ENCODE measurements at regions not wholly inside any gene's neighbourhood (a gene's known extent, or its start where the extent isn't known, plus 50 kb on each side); places are given as distances from the start of the nearest gene placed in this dataset.
A peak's percentile ranks its signal among the peaks of the same experiment; 100 is the strongest.
"Not testable (repeated sequence)": the region's sequence is repeated elsewhere in the genome, so short reads cannot be mapped to it uniquely, and the experiment has no call there.

GRCh38 chr12:24664161-24664880 lies 284.6 kb downstream of the BCAT1 start:
- no peak for DNase-seq

- peak; percentile 62 for DNase-seq
Measured at GRCh38 chr12:24661657-24662096, 287.2 kb downstream of the BCAT1 start.

GRCh38 chr12:24659016-24659415 lies 289.9 kb downstream of the BCAT1 start:
- no peak for DNase-seq

GRCh38 chr12:24654344-24654743 lies 294.6 kb downstream of the BCAT1 start:
- not testable (repeated sequence) for DNase-seq

DNA sequence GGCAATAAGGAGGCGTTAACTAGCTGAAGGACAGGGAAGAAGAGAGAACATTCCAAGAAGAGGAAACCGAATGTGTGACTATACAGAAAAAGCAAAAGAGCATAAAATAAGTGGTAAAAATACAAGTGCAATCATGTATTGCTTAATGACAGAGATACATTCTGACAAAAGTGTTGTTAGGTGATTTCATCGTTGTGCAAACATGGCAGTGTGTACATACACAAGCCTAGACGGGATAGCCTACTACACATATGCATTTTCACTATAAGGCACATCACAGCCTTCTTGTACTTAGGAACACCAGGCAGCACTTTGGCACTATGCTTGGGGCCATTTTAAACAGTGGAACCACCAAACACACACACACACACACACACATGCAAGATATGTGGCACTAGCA lies 299.3 kb downstream of the BCAT1 start:
- no peak for DNase-seq

GRCh38 chr12:24649209-24649608 lies 299.7 kb downstream of the BCAT1 start:
- DNase-seq, result no peak

- no peak for DNase-seq
Measured at GRCh38 chr12:24645254-24645653, 303.6 kb downstream of the BCAT1 start.

GRCh38 chr12:24643120-24644119 lies 305.5 kb downstream of the BCAT1 start:
- no peak for DNase-seq

DNA sequence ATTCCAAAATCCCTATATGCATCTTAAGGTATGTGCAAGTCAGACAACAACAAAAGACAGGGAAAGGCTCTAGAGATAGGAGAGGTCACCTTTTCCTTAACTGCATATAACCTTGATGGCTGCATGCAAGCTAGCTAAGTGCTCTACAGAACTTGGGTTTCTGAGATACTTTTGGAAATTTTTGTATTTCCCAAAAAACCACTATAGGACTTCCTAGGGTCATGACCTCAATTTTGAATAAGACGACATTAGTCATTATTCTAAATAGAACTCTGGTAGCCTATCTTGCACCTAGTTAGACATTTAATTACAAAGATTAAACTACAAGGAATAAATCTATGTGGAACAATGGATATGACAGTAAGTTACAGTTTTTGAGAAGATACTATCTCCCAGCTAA lies 309.3 kb downstream of the BCAT1 start:
- no peak for DNase-seq

- no peak for DNase-seq
Measured at GRCh38 chr12:24632466-24632865, 316.4 kb downstream of the BCAT1 start.

DNA sequence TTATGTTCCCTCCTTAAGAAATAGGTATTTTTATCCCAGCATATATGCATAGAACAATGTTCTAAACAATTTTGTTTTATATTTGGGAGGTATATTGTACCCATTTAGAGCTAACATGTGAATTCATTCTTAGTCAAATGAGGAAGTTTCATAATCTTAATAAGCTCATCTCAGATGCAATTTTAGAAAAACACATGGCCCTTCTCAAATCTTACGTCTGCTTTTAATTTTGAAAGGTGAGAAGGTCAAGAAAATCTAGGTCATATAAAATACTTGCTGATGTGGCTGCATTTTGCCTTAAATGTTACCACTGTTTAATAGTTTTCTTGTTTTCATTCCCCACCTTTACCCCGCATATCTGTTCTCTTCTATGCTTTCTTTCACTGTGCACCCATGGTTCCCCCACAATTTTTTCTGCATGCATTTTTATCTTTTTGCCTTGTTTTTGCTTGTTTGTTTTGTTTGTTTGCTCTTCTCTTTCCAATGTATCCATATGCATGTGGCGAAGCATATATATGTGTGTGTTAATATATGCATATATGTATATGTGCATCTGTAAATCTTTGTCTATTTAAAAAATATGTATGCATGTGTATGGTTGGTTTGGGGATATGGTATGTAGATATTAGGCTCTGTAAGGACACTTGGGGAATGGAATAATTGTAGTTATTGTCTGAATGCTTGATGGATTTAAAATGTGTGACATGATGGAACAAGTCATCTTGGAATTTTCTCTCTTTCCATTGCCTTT lies 317.1 kb downstream of the BCAT1 start:
- DNase-seq, result no peak

DNA sequence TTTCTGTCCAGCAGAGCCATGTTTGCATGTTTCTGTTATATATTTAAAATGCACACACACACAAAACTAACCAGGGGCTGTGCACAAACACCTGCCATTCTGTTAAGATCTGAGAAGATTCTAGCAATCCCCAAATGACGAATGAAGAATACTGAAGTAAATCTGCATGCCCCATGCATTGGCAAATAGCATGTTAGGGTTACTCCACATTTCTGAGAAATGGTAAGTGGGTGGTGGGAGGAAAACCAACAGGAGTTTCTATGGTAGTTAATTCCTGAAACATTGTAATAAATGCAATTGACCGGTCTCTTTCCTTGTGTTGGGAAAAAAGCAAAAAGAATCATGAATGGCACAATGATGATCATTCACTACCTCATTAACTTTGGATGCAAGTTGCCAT lies 318.0 kb downstream of the BCAT1 start:
- DNase-seq, result no peak

DNA sequence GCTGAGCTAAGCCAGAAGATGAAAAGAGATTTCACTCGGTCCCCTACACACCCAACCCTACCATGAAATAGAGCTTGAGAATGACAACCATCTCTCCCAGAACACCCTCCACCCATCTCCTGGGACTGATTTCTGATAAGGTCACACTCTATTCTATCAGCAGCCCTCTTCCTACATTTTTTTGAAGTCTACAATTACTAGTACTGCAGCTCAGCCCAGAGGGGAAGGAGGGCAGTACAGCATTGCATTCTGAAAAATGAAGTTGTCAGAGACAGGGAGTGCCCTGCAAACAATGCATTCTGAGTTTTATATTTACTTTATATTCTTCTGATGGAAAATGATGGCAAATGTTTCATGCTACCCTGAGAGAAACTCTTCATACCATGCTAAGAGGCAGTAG lies 318.5 kb downstream of the BCAT1 start:
- DNase-seq, result no peak

DNA sequence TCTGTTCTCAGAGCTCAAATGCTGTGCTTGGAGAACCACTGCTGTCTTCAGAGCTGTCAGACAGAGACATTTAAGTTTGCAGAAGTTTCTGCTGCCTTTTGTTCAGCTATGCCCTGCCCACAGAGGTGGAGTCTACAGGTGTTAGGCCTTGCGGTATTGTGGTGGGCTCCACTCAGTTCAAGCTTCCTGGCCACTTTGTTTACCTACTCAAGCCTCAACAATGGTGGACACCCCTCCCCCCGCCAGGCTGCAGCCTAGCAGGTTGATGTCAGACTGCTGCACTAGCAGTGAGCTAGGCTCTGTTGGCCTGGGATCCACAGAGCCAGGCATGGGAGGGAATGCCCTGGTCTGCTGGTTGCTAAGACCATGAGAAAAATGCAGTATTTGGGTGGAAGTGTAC lies 323.8 kb downstream of the BCAT1 start:
- DNase-seq, result no peak

DNA sequence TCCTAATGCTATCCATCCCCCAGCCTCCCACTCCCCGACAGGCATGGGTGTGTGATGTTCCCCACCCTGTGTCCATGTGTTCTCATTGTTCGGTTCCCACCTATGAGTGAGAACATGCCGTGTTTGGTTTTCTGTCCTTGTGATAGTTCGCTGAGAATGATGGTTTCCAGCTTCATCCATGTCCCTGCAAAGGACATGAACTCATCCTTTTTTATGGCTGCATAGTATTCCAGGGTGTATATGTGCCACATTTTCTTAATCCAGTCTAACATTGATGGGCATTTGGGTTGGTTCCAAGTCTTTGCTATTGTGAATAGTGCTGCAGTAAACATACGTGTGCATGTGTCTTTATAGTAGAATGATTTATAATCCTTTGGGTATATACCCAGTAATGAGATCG lies 328.9 kb downstream of the BCAT1 start:
- DNase-seq, result not testable (repeated sequence)

DNA sequence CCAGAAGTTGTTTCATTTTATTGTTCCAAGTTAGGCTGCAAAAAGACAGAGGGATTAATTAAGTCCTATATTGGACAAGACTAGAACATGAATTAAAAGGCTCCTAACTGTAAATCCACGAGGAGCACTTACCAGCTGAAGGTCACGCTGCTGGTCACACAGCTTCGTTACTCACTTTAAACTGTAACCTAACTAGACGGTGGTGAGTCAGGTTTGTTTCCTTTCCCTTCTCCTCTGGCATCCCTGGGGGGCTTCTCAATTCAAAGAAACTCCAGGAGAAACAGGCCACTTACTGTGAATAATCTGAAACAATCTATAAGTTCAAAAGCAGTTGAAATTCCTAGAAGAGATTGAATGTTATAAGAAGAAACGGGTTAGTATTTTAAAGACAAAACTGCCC lies 331.4 kb downstream of the BCAT1 start:
- DNase-seq, result no peak

DNA sequence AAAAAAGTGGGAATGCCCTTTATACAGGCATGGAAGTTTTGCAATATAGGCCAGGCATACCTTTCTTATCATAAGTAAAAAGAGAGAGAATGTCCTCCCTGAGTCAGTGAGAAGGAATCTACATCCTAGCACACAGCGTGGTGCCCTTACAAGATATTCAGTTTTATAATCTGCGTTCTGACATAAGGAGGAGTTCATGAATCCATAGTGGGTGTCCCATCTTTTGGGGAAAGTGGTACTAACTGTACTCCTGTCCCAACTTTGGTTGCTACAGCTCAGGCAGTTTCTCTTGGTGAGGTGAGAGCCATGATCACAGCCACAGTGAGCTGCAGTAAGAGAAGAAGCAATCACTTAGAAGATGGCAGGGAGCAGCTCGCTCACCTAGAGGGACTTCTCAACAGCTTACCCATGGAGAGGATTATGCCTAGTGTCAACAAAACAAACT lies 332.9 kb downstream of the BCAT1 start:
- DNase-seq, result no peak

DNA sequence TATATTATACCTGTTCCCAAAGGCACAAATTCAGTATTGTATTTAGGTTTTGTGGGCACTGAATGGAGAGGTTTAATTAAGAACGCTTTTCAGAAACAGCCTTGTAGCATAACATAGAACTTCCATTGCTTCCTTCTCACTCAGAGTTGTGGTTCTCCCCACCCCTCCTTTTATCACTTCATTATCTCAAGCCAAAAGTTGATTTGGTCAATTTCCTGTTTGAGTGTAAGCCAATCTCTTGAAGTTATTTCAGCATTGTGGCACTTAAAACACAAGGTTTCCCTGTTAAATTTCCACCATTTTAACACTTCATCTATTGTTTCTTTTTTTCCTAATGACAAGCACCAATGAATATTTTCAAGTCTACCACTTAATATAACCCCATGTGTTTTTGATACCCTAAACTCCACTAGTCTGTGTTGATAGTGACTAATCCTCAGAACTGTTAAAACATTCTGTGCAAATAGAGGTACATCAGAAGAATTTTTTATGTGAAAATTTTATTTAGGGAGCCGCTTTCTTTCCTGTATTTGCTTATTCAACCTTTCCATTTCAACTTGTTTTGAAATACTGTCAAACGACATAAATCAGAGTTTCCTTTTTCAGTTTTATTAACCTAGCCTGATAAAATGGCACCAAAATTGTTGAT lies 340.1 kb downstream of the BCAT1 start:
- DNase-seq, result no peak

DNA sequence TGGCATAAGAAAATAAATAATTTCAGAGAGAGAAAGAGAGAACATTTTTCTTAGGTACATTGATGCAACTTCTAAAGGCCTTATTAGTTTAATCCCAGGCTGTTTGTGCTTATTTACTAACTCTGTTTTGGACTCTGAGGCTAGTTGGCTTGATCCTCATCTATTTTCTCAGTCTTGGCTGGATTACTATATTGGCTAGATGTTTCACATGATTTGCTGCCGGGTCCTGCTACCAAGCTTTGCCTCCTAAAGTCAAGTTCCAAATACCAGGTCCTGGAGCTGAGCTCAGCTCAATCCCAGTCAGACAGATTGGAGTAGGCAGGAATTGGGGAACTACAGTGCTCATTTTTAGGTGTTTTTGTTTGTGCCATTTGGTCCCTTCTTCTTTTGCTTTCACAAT lies 340.8 kb downstream of the BCAT1 start:
- no peak for DNase-seq

GRCh38 chr12:24605916-24606315 lies 343.0 kb downstream of the BCAT1 start:
- no peak for DNase-seq

- DNase-seq, result no peak
Measured at GRCh38 chr12:24605466-24605865, 343.4 kb downstream of the BCAT1 start.

- DNase-seq, result no peak
Measured at GRCh38 chr12:24603371-24603770, 345.5 kb downstream of the BCAT1 start.

- DNase-seq, result no peak
Measured at GRCh38 chr12:24600996-24601395, 347.9 kb downstream of the BCAT1 start.

Measured in GOT3 (cell line).